ENCODE measurements at regions not wholly inside any gene's neighbourhood (a gene's known extent, or its start where the extent isn't known, plus 50 kb on each side); places are given as distances from the start of the nearest gene placed in this dataset.

DNA sequence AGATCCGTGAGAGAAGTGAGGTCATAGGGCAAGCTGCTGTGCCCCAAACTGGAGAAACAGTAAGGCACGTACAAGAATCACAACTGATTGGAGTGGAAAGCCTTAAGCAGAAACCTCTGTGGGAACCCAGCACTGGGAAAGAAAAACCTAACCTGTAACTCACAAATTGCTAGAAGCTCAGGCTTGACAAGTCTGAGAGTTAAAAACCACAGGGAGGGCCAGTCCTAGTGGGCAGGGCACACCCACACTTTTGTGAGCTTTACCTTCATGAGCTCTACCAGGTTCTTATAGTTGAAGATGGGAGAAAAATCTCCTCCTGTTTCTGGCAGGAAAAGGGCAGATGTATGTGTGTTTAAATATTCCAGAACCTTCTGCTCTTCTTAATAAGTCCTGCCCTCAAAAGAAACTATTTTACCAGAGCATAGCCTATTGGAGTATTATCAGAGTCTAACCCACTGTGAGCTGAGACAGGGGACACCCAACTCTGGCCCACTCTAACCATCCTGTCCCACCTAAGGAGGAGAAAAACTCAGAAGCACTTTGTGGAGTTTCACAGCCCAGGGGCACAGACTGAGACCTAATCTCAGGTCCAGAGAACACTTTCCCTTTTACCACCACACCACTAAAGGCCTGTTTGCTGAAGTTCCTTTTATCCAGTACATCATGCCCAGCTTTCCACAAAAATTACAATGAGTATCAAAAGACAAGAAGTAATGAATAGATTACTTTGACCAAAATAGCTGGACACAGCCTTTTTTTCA is 1265.7 kb upstream of the CHAC2 start:
- TF ChIP-seq, protein P1, sequence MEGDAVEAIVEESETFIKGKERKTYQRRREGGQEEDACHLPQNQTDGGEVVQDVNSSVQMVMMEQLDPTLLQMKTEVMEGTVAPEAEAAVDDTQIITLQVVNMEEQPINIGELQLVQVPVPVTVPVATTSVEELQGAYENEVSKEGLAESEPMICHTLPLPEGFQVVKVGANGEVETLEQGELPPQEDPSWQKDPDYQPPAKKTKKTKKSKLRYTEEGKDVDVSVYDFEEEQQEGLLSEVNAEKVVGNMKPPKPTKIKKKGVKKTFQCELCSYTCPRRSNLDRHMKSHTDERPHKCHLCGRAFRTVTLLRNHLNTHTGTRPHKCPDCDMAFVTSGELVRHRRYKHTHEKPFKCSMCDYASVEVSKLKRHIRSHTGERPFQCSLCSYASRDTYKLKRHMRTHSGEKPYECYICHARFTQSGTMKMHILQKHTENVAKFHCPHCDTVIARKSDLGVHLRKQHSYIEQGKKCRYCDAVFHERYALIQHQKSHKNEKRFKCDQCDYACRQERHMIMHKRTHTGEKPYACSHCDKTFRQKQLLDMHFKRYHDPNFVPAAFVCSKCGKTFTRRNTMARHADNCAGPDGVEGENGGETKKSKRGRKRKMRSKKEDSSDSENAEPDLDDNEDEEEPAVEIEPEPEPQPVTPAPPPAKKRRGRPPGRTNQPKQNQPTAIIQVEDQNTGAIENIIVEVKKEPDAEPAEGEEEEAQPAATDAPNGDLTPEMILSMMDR (IDR thresholded peaks at IDR 0.05; ENCODE audit: low read depth, low read length, poor library complexity, severe bottlenecking) = no peak
- no peak for TF ChIP-seq EZH2phosphoT487 (IDR thresholded peaks at IDR 0.05; ENCODE audit: borderline replicate concordance, low read length)

All from DOHH2 (cell line).